ENCODE measurements at regions not wholly inside any gene's neighbourhood (a gene's known extent, or its start where the extent isn't known, plus 50 kb on each side); places are given as distances from the start of the nearest gene placed in this dataset.

GRCh38 chr11:87812571-87813365, 362.5 kb downstream of the RAB38 start:
- H3K9me3 Mint-ChIP-seq = no peaks in the 10 kb centered on the region
- H3K9ac ChIP-seq (ENCODE audit: extremely low read depth, insufficient read length, low read length) = no peak overlapping the region
- no peak for TF ChIP-seq CTCF (conservative IDR thresholded peaks at IDR 0.05)
- no peak overlapping the region for H2BK15ac ChIP-seq (ENCODE audit: low read depth, low read length)
- no peak overlapping the region for H2BK20ac ChIP-seq (ENCODE audit: low read depth, low read length, poor library complexity, severe bottlenecking)
- H4K5ac ChIP-seq (ENCODE audit: insufficient read length, low read depth, low read length) = no peak overlapping the region
- H4K91ac ChIP-seq (ENCODE audit: insufficient read length, low read depth, low read length) = no peak overlapping the region
- H2BK12ac ChIP-seq (ENCODE audit: insufficient read length, low read depth, low read length) = no peak overlapping the region
- no peak overlapping the region for H4K8ac ChIP-seq (replicated peaks; ENCODE audit: insufficient read length, low read depth, low read length)
- H3K27ac Mint-ChIP-seq = no peak overlapping the region
- no peaks in the 10 kb centered on the region for H3K4me1 ChIP-seq (ENCODE audit: insufficient read depth, low read length)
- H3K79me1 ChIP-seq (ENCODE audit: insufficient read depth, low read depth, low read length, poor library complexity, severe bottlenecking) = no peaks in the 10 kb centered on the region
- no peaks in the 10 kb centered on the region for H3K4me1 Mint-ChIP-seq
- H3K36me3 Mint-ChIP-seq (ENCODE audit: insufficient read depth in 1 of 3, low read depth in 3 of 3) = no peaks in the 10 kb centered on the region
- H3T11ph ChIP-seq (ENCODE audit: low read length) = no peak overlapping the region
- no peak overlapping the region for H3K4me2 ChIP-seq (ENCODE audit: insufficient read depth, insufficient read length, low read length)
- H2BK120ac ChIP-seq (ENCODE audit: low read depth, low read length, poor library complexity, severe bottlenecking) = no peak overlapping the region
- no peak overlapping the region for H3K27ac ChIP-seq (ENCODE audit: insufficient read length, low read depth, low read length)
- H3K56ac ChIP-seq (ENCODE audit: insufficient read length, low read depth, low read length) = no peak overlapping the region
- H2BK5ac ChIP-seq (ENCODE audit: insufficient read length, low read length) = no peak overlapping the region
- no peak overlapping the region for H3K4me3 Mint-ChIP-seq
- H4K20me1 ChIP-seq (ENCODE audit: control insufficient read depth, insufficient read depth, insufficient read length) = no peaks in the 10 kb centered on the region
- H3K4ac ChIP-seq (ENCODE audit: low read depth, low read length) = no peak overlapping the region
- DNase-seq = no peak
- no peaks in the 10 kb centered on the region for H3K27me3 ChIP-seq (ENCODE audit: insufficient read depth, low read length)
- H3K23ac ChIP-seq (ENCODE audit: insufficient read length, low read depth, low read length) = no peak overlapping the region
- H2AK5ac ChIP-seq (ENCODE audit: insufficient read length, low read length) = no peak overlapping the region
- no peaks in the 10 kb centered on the region for H3K23me2 ChIP-seq (ENCODE audit: insufficient read length, low read depth, low read length, poor library complexity, severe bottlenecking)
- H2AFZ ChIP-seq (ENCODE audit: low read length) = no peak overlapping the region
- H3K79me2 ChIP-seq (ENCODE audit: insufficient read depth, low read length) = no peaks in the 10 kb centered on the region
- WGBS (ENCODE audit: extremely low coverage, insufficient read length, low lambda C conversion rate) = no CpG with 5 or more reads among the region's 10 CpGs
- H3K27me3 Mint-ChIP-seq (ENCODE audit: low read depth) = no peaks in the 10 kb centered on the region
- H3K14ac ChIP-seq (ENCODE audit: insufficient read depth, low read length) = no peak overlapping the region
- no peak overlapping the region for H3K18ac ChIP-seq (ENCODE audit: insufficient read length, low read depth, low read length)
- H3K9me3 ChIP-seq (ENCODE audit: control insufficient read depth, low read depth, low read length) = no peaks in the 10 kb centered on the region

Measured in H9 (cell line).